Pancreas (tissue), 10 donors: ENCODE measurements at regions not wholly inside any gene's neighbourhood (a gene's known extent, or its start where the extent isn't known, plus 50 kb on each side); places are given as distances from the start of the nearest gene placed in this dataset.

Experiments
- ATAC-seq, 4 donors: fragments of 200-7000 bp; cut with Tn5 transposase; one replicate each; pipeline versions ENCODE4 v1.8.0 to v1.9.1; 2020; ENCODE audit warnings: mild to moderate bottlenecking in 4 of 4, moderate library complexity in 4 of 4
- DNase-seq, 6 donors: peaks; one replicate each; pipeline ENCODE4 v3.0.0-alpha.2; 2020
- FAIRE-seq: peaks from 2 replicates; lab custom pipeline; 2012; peaks lifted over from hg19 to GRCh38; lab: Jason Lieb, UNC
- H3K27ac ChIP-seq, 4 donors: fragments of 200-600 bp; sonication (generic); 1 replicate in 3 of 4; 2 replicates in 1 of 4; pipeline versions ENCODE4 v1.5.0 to v1.8.0; 2020
- H3K27me3 ChIP-seq, 4 donors: fragments of 200-600 bp; one replicate each; pipeline ENCODE4 v1.8.0; 2021
- H3K36me3 ChIP-seq, 3 donors: fragments of 200-600 bp; sonication (generic) in 1 of 3; one replicate each; pipeline versions ENCODE4 v1.5.0 to v1.8.0; 2020 to 2021
- H3K4me1 ChIP-seq, 3 donors: fragments of 200-600 bp; one replicate each; pipeline ENCODE4 v1.8.0; 2021
- H3K4me3 ChIP-seq, 4 donors: fragments of 200-600 bp; sonication (generic) in 2 of 4; one replicate each; pipeline versions ENCODE4 v1.5.0 to v1.8.0; 2020 to 2021
- H3K9me3 ChIP-seq, 4 donors: fragments of 200-600 bp; one replicate each; pipeline ENCODE4 v1.8.0; 2021
- WGBS, 2 donors: extraction: QIAGEN DNeasy Blood & Tissue Kit; methylation state at CpG; one replicate each; pipeline ENCODE4 v1.1.7; 2013; 5-methylcytosine and 5-hydroxymethylcytosine counted together
- intact Hi-C, 3 donors: fragments of 100-400 bp; cut with DNase I; formaldehyde crosslinking; loops; one replicate each; pipeline versions ENCODE4 v1.11.1 to v1.14.2; 2022
- TF ChIP-seq, protein P1 (sequence below), 4 donors: fragments of 200-600 bp; sonication (generic) in 3 of 4; IDR thresholded peaks; one replicate each; pipeline versions ENCODE4 v1.5.0 to v1.8.0; 2021; ENCODE audit warnings: antibody characterized with exemption in 4 of 4
- donor health status: healthy with polysubstance abuse.
- donor health status: DM: no; HTN: no; CAD: no; lungs with moderate emphysema.
- donor health status: DM: no; HTN: no; CAD: no.
- donor health status: control.
- donor health status: control.
- donor health status: Bipolar disorder and iron deficiency.
- donor health status: DM: yes; HTN: yes; CAD: no.
- donor health status: DM: no; HTN: no; CAD: no.
- donor health status: DM: no; HTN: no; CAD: no.
- donor health status: DM: yes; HTN: yes; CAD: no.

GRCh38 chr5:82356021-82356420, 77.9 kb upstream of the RPS23 start:
- Histone ChIP-seq H3K9me3 (no peaks in the 10 kb centered on the region), H3K4me1 (no peaks in the 10 kb centered on the region), H3K36me3 (no peaks in the 10 kb centered on the region), H3K27ac (no peak overlapping the region), H3K27me3 (no peaks in the 10 kb centered on the region), H3K4me3 (no peak overlapping the region)
- ATAC-seq (no peak), DNase-seq (no peak), FAIRE-seq (no peak)
- intact Hi-C loops = no loop called here
- TF ChIP-seq, protein P1, sequence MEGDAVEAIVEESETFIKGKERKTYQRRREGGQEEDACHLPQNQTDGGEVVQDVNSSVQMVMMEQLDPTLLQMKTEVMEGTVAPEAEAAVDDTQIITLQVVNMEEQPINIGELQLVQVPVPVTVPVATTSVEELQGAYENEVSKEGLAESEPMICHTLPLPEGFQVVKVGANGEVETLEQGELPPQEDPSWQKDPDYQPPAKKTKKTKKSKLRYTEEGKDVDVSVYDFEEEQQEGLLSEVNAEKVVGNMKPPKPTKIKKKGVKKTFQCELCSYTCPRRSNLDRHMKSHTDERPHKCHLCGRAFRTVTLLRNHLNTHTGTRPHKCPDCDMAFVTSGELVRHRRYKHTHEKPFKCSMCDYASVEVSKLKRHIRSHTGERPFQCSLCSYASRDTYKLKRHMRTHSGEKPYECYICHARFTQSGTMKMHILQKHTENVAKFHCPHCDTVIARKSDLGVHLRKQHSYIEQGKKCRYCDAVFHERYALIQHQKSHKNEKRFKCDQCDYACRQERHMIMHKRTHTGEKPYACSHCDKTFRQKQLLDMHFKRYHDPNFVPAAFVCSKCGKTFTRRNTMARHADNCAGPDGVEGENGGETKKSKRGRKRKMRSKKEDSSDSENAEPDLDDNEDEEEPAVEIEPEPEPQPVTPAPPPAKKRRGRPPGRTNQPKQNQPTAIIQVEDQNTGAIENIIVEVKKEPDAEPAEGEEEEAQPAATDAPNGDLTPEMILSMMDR (IDR thresholded peaks at IDR 0.05) = no peak
- WGBS, 2 donors = 82 to 87% methylated on average over 4 of the region's 4 CpGs

GRCh38 chr5:82355496-82355895, 77.3 kb upstream of the RPS23 start:
- Histone ChIP-seq H3K27me3 (no peaks in the 10 kb centered on the region), H3K27ac (no peak overlapping the region), H3K4me1 (no peaks in the 10 kb centered on the region), H3K36me3 (no peaks in the 10 kb centered on the region), H3K9me3 (no peaks in the 10 kb centered on the region), H3K4me3 (no peak overlapping the region)
- ATAC-seq = no peak
- intact Hi-C loops = no loop called here
- TF ChIP-seq, protein P1 (IDR thresholded peaks at IDR 0.05) = no peak
- 66 to 67% methylated on average over 2 of the region's 2 CpGs for WGBS, 2 donors
- DNase-seq = no peak
- FAIRE-seq = no peak

- intact Hi-C loops = no loop called here
- H3K27ac ChIP-seq = no peak overlapping the region
- ATAC-seq (no peak), FAIRE-seq (no peak), DNase-seq (no peak)
- TF ChIP-seq, protein P1 (IDR thresholded peaks at IDR 0.05) = no peak
- no peaks in the 10 kb centered on the region for H3K27me3 ChIP-seq
- WGBS, 2 donors = 68 to 74% methylated on average over 3 of the region's 3 CpGs
- no peaks in the 10 kb centered on the region for H3K36me3 ChIP-seq
- no peaks in the 10 kb centered on the region for H3K9me3 ChIP-seq
- H3K4me1 ChIP-seq = no peaks in the 10 kb centered on the region
- H3K4me3 ChIP-seq = no peak overlapping the region
Measured at GRCh38 chr5:82355053-82355452, 76.9 kb upstream of the RPS23 start.

DNA sequence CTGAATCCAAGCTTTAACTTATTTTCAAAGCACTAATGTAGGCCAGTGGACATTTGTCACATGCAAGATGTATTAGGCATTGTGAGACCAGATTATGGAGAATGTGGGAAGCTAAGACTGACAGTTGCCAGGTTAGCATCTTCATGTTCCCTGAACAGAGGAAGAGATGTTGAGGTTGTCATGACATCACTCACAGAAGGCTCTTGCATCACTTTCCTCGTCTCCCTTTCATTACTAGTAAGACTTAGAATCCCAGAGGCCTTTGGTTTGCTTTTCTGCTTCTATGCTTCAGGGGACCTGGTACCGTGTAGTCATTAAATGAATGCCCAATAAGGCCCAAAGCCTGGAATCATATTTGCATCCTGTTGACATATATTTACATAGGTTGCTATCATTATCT, 76.4 kb upstream of the RPS23 start:
- H3K9me3 ChIP-seq = no peaks in the 10 kb centered on the region
- no peaks in the 10 kb centered on the region for H3K27me3 ChIP-seq
- 83 to 88% methylated on average over 2 of the region's 2 CpGs for WGBS, 2 donors
- ATAC-seq = no peak
- no peaks in the 10 kb centered on the region for H3K4me1 ChIP-seq
- H3K36me3 ChIP-seq = no peaks in the 10 kb centered on the region
- DNase-seq = no peak
- TF ChIP-seq, protein P1 (IDR thresholded peaks at IDR 0.05) = no peak
- no peak overlapping the region for H3K4me3 ChIP-seq
- no peak for FAIRE-seq
- intact Hi-C loops = no loop called here
- H3K27ac ChIP-seq = no peak overlapping the region

GRCh38 chr5:82353522-82353921, 75.4 kb upstream of the RPS23 start:
- Histone ChIP-seq H3K27ac (no peak overlapping the region), H3K27me3 (no peaks in the 10 kb centered on the region), H3K4me3 (no peak overlapping the region), H3K4me1 (no peaks in the 10 kb centered on the region), H3K9me3 (no peaks in the 10 kb centered on the region), H3K36me3 (no peaks in the 10 kb centered on the region)
- TF ChIP-seq, protein P1 (IDR thresholded peaks at IDR 0.05) = no peak
- DNase-seq (no peak), FAIRE-seq (no peak), ATAC-seq (no peak)
- intact Hi-C loops = no loop called here
- 98 to 100% methylated on average over 3 of the region's 3 CpGs for WGBS, 2 donors
